ENCODE measurements at regions not wholly inside any gene's neighbourhood (a gene's known extent, or its start where the extent isn't known, plus 50 kb on each side); places are given as distances from the start of the nearest gene placed in this dataset.

DNA sequence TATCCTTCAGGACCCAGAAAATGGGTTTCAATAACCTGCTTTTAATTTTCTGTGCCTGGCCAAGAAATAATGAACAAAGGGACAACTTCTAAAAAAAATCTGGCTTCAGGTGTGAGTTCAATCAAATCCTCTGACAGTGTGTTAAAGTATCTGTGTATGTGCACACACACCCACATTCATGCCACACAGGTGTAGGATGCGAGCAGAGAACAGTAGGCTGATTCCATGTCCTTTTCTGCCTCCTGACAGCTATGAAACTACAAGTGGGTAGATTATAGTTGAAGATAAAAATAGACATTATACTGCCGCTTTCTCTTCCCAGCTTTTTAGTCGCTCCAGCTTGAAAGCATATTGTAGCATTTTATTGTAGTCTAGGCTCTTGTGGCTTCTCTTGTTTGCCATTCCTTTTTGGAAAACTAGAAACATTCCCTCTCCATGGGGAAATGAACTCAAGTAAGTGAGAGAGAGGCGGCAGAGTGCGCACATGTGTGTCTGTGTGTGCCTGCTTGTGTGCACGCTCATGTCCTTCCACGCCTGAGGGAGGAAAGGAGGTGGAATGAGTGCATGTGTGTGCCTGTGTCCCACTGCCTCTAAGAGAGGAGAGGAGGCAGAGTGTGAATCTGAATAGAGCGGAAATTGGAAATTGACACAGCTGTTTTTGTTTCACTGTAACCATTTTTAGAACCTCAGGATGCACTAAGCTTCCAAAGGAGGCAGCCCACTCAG, 273.0 kb downstream of the ELAVL2 start:
- FAIRE-seq (no peak), DNase-seq (ENCODE audit: low read depth, low spot score) (no peak)
- Histone ChIP-seq H4K20me1 (ENCODE audit: control insufficient read depth, extremely low read depth, insufficient read depth, low read length) (no peaks in the 10 kb centered on the region), H3K79me2 (ENCODE audit: control insufficient read depth, insufficient read depth, low read length) (no peaks in the 10 kb centered on the region), H3K4me3 (ENCODE audit: control insufficient read depth in 2 of 3, extremely low read depth in 1 of 3, insufficient read depth in 2 of 3, low read depth in 1 of 3, low read length in 3 of 3) (no peak overlapping the region), H3K9me3 (ENCODE audit: control insufficient read depth, low read depth, low read length) (no peaks in the 10 kb centered on the region), H3K4me1 (ENCODE audit: control insufficient read depth, extremely low read depth, insufficient read depth, low read length) (peaks cover 2% of the 10 kb centered on the region), H3K9ac (ENCODE audit: control insufficient read depth, extremely low read depth, insufficient read depth, low read length) (no peak overlapping the region), H3K36me3 (ENCODE audit: control insufficient read depth in 2 of 2, extremely low read depth in 1 of 2, insufficient read depth in 2 of 2, low read length in 2 of 2) (no peaks in the 10 kb centered on the region), H3K27ac (ENCODE audit: control insufficient read depth, insufficient read depth, low read length) (no peak overlapping the region), H3K27me3 (ENCODE audit: control insufficient read depth, extremely low read depth, insufficient read depth, low read length) (no peaks in the 10 kb centered on the region), H2AFZ (ENCODE audit: control insufficient read depth, low read length) (no peak overlapping the region), H3K9me1 (ENCODE audit: control insufficient read depth, extremely low read depth, insufficient read depth, low read length) (no peaks in the 10 kb centered on the region), H3K4me2 (ENCODE audit: control insufficient read depth, extremely low read depth, insufficient read depth, low read depth, low read length) (no peak overlapping the region)
- TF ChIP-seq, protein P1, sequence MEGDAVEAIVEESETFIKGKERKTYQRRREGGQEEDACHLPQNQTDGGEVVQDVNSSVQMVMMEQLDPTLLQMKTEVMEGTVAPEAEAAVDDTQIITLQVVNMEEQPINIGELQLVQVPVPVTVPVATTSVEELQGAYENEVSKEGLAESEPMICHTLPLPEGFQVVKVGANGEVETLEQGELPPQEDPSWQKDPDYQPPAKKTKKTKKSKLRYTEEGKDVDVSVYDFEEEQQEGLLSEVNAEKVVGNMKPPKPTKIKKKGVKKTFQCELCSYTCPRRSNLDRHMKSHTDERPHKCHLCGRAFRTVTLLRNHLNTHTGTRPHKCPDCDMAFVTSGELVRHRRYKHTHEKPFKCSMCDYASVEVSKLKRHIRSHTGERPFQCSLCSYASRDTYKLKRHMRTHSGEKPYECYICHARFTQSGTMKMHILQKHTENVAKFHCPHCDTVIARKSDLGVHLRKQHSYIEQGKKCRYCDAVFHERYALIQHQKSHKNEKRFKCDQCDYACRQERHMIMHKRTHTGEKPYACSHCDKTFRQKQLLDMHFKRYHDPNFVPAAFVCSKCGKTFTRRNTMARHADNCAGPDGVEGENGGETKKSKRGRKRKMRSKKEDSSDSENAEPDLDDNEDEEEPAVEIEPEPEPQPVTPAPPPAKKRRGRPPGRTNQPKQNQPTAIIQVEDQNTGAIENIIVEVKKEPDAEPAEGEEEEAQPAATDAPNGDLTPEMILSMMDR (optimal IDR thresholded peaks at IDR 0.05 in 1 of 3, IDR thresholded peaks at IDR 0.05 in 1 of 3, conservative IDR thresholded peaks at IDR 0.05 in 1 of 3; ENCODE audit: extremely low read depth in 1 of 3, insufficient read depth in 2 of 3, low read length in 3 of 3), result no peak
- TF ChIP-seq EZH2 (IDR thresholded peaks at IDR 0.05; ENCODE audit: low read length), result no peak
- dilution Hi-C loops (cut with MboI; ENCODE audit: extremely low pct_ligation_motif_present, low sequenced_read_pairs), result no loop called here

DNA sequence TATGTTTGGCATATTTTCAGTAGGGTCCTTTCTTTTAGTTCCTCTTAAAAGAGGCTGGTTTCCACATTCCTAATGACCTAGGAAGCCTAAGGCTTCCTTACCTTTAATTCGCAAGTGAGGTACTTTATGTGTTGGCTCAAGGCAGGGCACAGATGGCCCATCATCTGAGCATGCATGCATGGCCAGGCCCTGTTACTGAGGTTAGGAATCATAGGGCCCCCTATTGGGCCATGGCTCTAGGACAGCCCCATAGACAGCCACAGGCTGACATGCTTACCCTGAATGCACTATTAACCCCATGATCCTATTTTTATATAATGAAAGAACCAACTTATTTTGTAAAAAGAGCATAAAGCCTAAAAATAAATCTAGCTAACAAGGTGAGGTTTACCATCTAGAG, 271.4 kb downstream of the ELAVL2 start:
- DNase-seq (ENCODE audit: low read depth, low spot score) (no peak), FAIRE-seq (no peak)
- Histone ChIP-seq H2AFZ (ENCODE audit: control insufficient read depth, low read length) (no peak overlapping the region), H3K4me2 (ENCODE audit: control insufficient read depth, extremely low read depth, insufficient read depth, low read depth, low read length) (no peak overlapping the region), H3K79me2 (ENCODE audit: control insufficient read depth, insufficient read depth, low read length) (no peaks in the 10 kb centered on the region), H3K9me3 (ENCODE audit: control insufficient read depth, low read depth, low read length) (no peaks in the 10 kb centered on the region), H4K20me1 (ENCODE audit: control insufficient read depth, extremely low read depth, insufficient read depth, low read length) (no peaks in the 10 kb centered on the region), H3K27me3 (ENCODE audit: control insufficient read depth, extremely low read depth, insufficient read depth, low read length) (no peaks in the 10 kb centered on the region), H3K9ac (ENCODE audit: control insufficient read depth, extremely low read depth, insufficient read depth, low read length) (no peak overlapping the region), H3K36me3 (ENCODE audit: control insufficient read depth in 2 of 2, extremely low read depth in 1 of 2, insufficient read depth in 2 of 2, low read length in 2 of 2) (no peaks in the 10 kb centered on the region), H3K9me1 (ENCODE audit: control insufficient read depth, extremely low read depth, insufficient read depth, low read length) (no peaks in the 10 kb centered on the region), H3K4me1 (ENCODE audit: control insufficient read depth, extremely low read depth, insufficient read depth, low read length) (peaks cover 2% of the 10 kb centered on the region), H3K4me3 (ENCODE audit: control insufficient read depth in 2 of 3, extremely low read depth in 1 of 3, insufficient read depth in 2 of 3, low read depth in 1 of 3, low read length in 3 of 3) (no peak overlapping the region), H3K27ac (ENCODE audit: control insufficient read depth, insufficient read depth, low read length) (no peak overlapping the region)
- dilution Hi-C loops (cut with MboI; ENCODE audit: extremely low pct_ligation_motif_present, low sequenced_read_pairs), result no loop called here
- no peak for TF ChIP-seq EZH2 (IDR thresholded peaks at IDR 0.05; ENCODE audit: low read length)
- TF ChIP-seq, protein P1 (optimal IDR thresholded peaks at IDR 0.05 in 1 of 3, IDR thresholded peaks at IDR 0.05 in 1 of 3, conservative IDR thresholded peaks at IDR 0.05 in 1 of 3; ENCODE audit: extremely low read depth in 1 of 3, insufficient read depth in 2 of 3, low read length in 3 of 3), result no peak
